Nephron (organoid): ENCODE measurements at regions not wholly inside any gene's neighbourhood (a gene's known extent, or its start where the extent isn't known, plus 50 kb on each side); places are given as distances from the start of the nearest gene placed in this dataset.

Experiments
- H3K27ac Mint-ChIP-seq, 3 experiments: 2 replicates each; pipeline ENCODE4 v1.8.0; 2020; ENCODE audit warnings: mixed read lengths in 3 of 3, mild to moderate bottlenecking in 2 of 3, moderate library complexity in 1 of 3
- H3K27me3 Mint-ChIP-seq: 2 replicates; pipeline ENCODE4 v1.8.0; 2021; ENCODE audit warnings: low read depth, mild to moderate bottlenecking, moderate library complexity, mixed read lengths
- H3K36me3 Mint-ChIP-seq: 2 replicates; pipeline ENCODE4 v1.8.0; 2020; ENCODE audit warnings: low read depth, mixed read lengths
- H3K4me1 Mint-ChIP-seq: 2 replicates; pipeline ENCODE4 v1.8.0; 2020; ENCODE audit warnings: mixed read lengths
- H3K4me3 Mint-ChIP-seq, 3 experiments: 2 replicates each; pipeline ENCODE4 v1.8.0; 2020; ENCODE audit warnings: mild to moderate bottlenecking in 3 of 3, mixed read lengths in 3 of 3, moderate library complexity in 2 of 3
- H3K9me3 Mint-ChIP-seq: 2 replicates; pipeline ENCODE4 v1.8.0; 2020; ENCODE audit warnings: mixed read lengths
- TF ChIP-seq, protein P1 (sequence below), 3 experiments: fragments of 200-600 bp; sonication (generic); IDR thresholded peaks; one replicate each; pipeline ENCODE4 v1.5.0; 2021; ENCODE audit warnings: antibody characterized with exemption in 3 of 3; ENCODE audit not compliant: unreplicated experiment in 3 of 3

DNA sequence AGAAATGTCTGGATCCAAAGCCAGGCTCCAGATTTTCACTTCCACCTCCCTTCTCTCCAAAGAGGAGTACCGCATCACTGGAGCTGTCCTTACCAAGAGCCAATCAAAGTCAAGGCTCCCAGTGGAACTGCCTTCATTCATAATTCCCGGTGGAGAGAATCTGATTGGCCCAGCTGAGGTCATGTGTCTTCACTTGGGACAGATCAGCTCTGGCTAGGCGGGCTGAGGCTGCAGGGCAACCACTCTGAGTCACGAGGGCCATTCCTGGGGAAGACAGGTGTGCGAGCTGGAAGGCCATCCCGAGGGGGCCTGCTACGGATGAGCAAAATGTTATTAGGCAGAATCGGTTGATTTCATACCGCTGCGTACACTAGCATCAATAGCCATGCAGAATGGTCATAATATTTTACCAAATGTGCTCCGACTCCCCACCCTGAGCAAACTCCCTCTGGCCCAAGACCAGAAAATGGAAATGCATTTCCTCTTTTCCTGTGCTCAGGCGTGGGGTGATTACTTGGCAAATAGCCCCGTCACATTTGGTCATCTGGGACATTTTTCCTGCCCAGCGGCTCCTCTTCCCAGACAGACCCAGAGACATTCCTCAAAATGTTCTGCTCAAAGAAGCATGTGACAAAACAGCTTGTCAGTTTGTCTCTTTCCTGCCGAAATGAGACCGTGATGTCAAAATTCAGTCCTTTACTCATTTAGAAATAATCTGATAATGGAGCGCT is 111.1 kb downstream of the AIPL1 start:
- TF ChIP-seq, protein P1, sequence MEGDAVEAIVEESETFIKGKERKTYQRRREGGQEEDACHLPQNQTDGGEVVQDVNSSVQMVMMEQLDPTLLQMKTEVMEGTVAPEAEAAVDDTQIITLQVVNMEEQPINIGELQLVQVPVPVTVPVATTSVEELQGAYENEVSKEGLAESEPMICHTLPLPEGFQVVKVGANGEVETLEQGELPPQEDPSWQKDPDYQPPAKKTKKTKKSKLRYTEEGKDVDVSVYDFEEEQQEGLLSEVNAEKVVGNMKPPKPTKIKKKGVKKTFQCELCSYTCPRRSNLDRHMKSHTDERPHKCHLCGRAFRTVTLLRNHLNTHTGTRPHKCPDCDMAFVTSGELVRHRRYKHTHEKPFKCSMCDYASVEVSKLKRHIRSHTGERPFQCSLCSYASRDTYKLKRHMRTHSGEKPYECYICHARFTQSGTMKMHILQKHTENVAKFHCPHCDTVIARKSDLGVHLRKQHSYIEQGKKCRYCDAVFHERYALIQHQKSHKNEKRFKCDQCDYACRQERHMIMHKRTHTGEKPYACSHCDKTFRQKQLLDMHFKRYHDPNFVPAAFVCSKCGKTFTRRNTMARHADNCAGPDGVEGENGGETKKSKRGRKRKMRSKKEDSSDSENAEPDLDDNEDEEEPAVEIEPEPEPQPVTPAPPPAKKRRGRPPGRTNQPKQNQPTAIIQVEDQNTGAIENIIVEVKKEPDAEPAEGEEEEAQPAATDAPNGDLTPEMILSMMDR (IDR thresholded peaks at IDR 0.05; ENCODE audit: unreplicated experiment in 3 of 3) = no peak
- no peaks in the 10 kb centered on the region for H3K36me3 Mint-ChIP-seq
- H3K27me3 Mint-ChIP-seq = peaks cover 27% of the 10 kb centered on the region
- H3K4me1 Mint-ChIP-seq = no peaks in the 10 kb centered on the region
- no peak overlapping the region for H3K4me3 Mint-ChIP-seq
- no peaks in the 10 kb centered on the region for H3K9me3 Mint-ChIP-seq
- H3K27ac Mint-ChIP-seq = no peak overlapping the region

DNA sequence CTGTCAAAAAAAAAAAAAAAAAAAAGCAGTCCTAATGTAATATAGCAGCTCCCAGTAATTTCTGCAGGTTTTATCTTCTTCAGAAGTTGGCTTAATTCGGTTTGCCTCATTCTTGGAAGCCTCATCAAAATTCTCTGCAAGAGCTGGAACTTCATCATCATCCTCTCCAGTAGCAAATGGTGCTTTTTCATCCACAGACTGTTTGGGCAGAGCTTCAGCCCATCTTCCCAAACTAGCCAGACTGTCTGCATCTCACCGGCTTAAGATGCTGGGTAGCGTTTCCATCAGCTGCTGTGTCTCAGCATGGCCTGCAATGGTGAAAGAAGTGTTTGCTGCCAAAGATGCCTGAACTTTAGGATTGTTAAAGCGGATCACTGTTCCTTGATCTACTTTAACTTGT is 112.6 kb downstream of the AIPL1 start:
- Mint-ChIP-seq H3K36me3 (no peaks in the 10 kb centered on the region), H3K4me1 (no peaks in the 10 kb centered on the region), H3K27me3 (peaks cover 27% of the 10 kb centered on the region), H3K9me3 (no peaks in the 10 kb centered on the region), H3K4me3 (no peak overlapping the region), H3K27ac (no peak overlapping the region)
- TF ChIP-seq, protein P1 (IDR thresholded peaks at IDR 0.05; ENCODE audit: unreplicated experiment in 3 of 3) = no peak

DNA sequence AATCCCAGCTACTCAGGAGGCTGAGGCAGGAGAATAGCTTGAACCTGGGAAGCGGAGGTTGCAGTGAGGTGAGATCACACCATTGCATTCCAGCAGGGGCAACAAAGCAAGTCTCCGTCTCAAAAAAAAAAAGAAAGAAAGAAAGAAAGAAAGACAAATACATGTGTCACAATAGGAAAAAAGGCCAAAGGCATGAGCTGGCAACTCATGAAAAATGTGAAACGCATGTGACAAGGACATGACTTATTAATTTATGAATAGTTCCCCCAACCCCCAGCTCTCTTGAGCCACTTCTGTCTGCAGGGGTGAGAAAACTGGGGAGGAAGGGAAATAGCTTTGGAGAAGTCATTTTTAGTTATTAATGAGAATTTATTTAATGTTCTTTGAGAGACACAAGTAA is 120.6 kb downstream of the AIPL1 start:
- Mint-ChIP-seq H3K27me3 (peaks cover 36% of the 10 kb centered on the region), H3K4me1 (no peaks in the 10 kb centered on the region), H3K4me3 (no peak overlapping the region), H3K36me3 (no peaks in the 10 kb centered on the region), H3K27ac (no peak overlapping the region), H3K9me3 (no peaks in the 10 kb centered on the region)
- TF ChIP-seq, protein P1 (IDR thresholded peaks at IDR 0.05; ENCODE audit: unreplicated experiment in 3 of 3) = no peak

DNA sequence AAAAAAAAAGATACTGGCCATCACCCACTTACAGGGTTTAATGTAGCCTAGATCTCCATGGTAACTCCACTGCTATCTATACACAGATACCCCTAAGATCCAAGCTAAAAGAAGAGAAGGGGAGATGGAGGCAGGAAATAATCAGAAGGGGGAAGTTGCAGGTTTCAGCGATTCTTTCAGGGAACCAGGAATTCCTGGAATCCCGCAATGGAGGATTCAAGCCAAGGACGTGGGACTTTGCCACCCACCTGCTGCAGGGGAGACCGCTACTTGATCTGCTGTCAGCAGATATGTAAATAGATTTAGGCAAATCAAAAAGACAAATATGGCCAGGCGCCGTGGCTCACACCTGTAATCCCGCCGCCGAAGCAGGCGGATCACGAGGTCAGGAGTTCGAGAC is 121.1 kb downstream of the AIPL1 start:
- Mint-ChIP-seq H3K4me1 (no peaks in the 10 kb centered on the region), H3K4me3 (no peak overlapping the region), H3K9me3 (no peaks in the 10 kb centered on the region), H3K27me3 (peaks cover 36% of the 10 kb centered on the region), H3K27ac (no peak overlapping the region), H3K36me3 (no peaks in the 10 kb centered on the region)
- TF ChIP-seq, protein P1 (IDR thresholded peaks at IDR 0.05; ENCODE audit: unreplicated experiment in 3 of 3) = no peak

DNA sequence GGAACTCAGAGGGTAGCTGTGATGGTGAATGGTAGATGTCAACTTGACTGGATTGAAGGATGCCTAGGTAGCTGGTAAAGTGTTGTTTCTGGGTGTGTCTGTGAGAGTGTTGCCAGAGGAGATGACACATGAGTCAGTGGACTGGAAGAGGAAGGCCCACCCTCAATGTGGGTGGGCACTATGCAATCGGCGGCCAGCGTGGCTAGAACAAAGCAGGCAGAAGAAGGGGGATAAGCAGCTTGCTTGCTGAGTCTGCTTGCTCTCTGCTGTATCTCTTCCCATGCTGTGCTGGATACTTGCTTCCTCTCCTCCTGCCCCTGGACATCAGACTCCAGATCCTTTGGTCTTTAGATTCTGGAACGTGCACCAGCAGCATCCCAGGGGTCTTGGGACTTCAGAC is 128.1 kb downstream of the AIPL1 start:
- Mint-ChIP-seq H3K4me3 (no peak overlapping the region), H3K36me3 (no peaks in the 10 kb centered on the region), H3K27ac (no peak overlapping the region), H3K4me1 (no peaks in the 10 kb centered on the region), H3K27me3 (peaks cover 38% of the 10 kb centered on the region), H3K9me3 (peaks cover 3% of the 10 kb centered on the region)
- TF ChIP-seq, protein P1 (IDR thresholded peaks at IDR 0.05; ENCODE audit: unreplicated experiment in 3 of 3) = no peak
